Subcutaneous abdominal adipose tissue (tissue), 5 donors: ENCODE measurements at regions not wholly inside any gene's neighbourhood (a gene's known extent, or its start where the extent isn't known, plus 50 kb on each side); places are given as distances from the start of the nearest gene placed in this dataset.

Source experiments
- H3K27ac ChIP-seq: one replicate; pipeline ENCODE4 v1.7.0; 2013; ENCODE audit warnings: low read depth, mild to moderate bottlenecking, inconsistent platforms, low read length, moderate library complexity
- H3K27me3 ChIP-seq, 5 donors: one replicate each; pipeline ENCODE4 v1.7.0; 2013; ENCODE audit warnings: low read length in 5 of 5, inconsistent platforms in 1 of 5; ENCODE audit not compliant: control insufficient read depth in 5 of 5, insufficient read depth in 4 of 5
- H3K36me3 ChIP-seq, 5 donors: one replicate each; pipeline ENCODE4 v1.7.0; 2013; ENCODE audit warnings: low read length in 5 of 5; ENCODE audit not compliant: control insufficient read depth in 5 of 5, insufficient read depth in 5 of 5
- H3K4me1 ChIP-seq, 5 donors: one replicate each; pipeline ENCODE4 v1.7.0; 2013; ENCODE audit warnings: low read length in 5 of 5, mild to moderate bottlenecking in 3 of 5, moderate library complexity in 1 of 5; ENCODE audit not compliant: control insufficient read depth in 5 of 5, insufficient read depth in 5 of 5
- H3K4me3 ChIP-seq, 5 donors: one replicate each; pipeline ENCODE4 v1.7.0; 2013; ENCODE audit warnings: low read length in 5 of 5, low read depth in 1 of 5
- H3K9ac ChIP-seq, 5 donors: one replicate each; pipeline ENCODE4 v1.7.0; 2013; ENCODE audit warnings: low read length in 5 of 5, mild to moderate bottlenecking in 4 of 5, moderate library complexity in 3 of 5
- H3K9me3 ChIP-seq, 5 donors: one replicate each; pipeline ENCODE4 v1.7.0; 2013; ENCODE audit warnings: low read length in 5 of 5; ENCODE audit not compliant: control insufficient read depth in 5 of 5
- donor health status: healthy.
- donor health status: healthy.
- donor health status: healthy.
- donor health status: healthy.
- donor health status: healthy.

DNA sequence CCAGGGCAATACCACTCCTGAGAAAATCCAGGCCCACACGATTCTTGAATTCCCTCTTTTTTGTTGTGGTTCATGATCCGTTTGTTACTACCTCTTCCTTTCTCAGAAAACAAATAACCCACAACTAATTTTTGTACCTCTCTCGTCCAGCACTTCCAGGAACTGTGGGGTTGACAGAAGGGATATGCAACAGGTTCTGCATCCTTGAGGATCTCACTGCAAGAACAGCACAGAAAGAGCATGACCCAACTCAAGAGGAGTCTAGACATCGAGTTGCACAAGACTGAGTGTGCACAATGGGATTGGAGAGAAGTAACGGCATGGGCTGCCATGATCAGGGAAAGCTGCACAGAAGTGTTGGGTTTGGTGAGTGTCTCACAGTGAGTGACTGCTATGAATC is 533.3 kb downstream of the SOX2 start:
- H3K4me3 ChIP-seq, result no peak overlapping the region
- H3K9ac ChIP-seq, result no peak overlapping the region
- no peak overlapping the region for H3K27ac ChIP-seq
- no peaks in the 10 kb centered on the region for H3K9me3 ChIP-seq
- peaks cover 0 to 10% (median 3%) of the 10 kb centered on the region in 5 donors for H3K4me1 ChIP-seq
- H3K36me3 ChIP-seq, result no peaks in the 10 kb centered on the region
- no peaks in the 10 kb centered on the region for H3K27me3 ChIP-seq

DNA sequence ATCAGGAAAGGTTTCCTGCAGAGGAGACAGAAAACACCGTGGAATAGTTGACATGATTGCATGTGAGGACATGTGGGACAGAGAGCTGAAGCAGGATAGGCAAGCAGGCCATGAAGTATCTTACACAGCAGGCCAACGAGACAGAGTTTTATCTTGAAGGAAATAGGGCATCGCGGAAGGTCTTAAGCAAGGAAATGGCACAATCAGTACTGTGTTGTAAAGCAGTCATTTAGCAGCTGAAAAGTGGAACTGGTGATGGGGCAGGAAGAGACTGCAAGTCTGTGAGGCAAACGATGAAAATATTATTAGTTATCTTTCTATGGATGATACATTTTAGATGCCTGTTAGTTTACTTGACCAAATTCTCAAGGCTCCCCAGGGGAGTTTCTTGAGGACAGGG is 535.1 kb downstream of the SOX2 start:
- Histone ChIP-seq H3K9me3 (no peaks in the 10 kb centered on the region), H3K36me3 (no peaks in the 10 kb centered on the region), H3K4me3 (no peak overlapping the region), H3K9ac (no peak overlapping the region), H3K27ac (no peak overlapping the region), H3K27me3 (no peaks in the 10 kb centered on the region), H3K4me1 (peaks cover 0 to 3% (median under 1%) of the 10 kb centered on the region in 5 donors)

- no peak overlapping the region for H3K27ac ChIP-seq
Observed at GRCh38 chr3:182248349-182248880, 536.7 kb downstream of the SOX2 start.

DNA sequence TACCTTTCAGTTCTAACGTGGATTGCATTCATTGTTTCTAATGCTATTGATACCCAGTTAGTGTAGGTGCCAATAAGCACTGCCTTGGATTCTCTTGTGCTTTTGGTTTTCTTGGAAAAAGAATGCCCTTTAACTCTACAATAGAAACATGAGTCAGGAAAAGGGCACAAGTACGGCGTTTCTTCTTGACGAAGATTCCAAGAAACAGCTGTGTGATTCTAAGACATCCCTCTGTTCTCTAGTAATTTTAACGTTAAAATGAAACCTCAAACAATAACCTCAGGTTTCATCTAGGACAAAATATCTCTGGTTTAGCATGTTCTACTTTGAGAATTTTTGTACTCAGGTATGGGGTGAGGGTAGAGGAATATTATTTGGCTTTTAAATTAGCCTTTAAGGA is 540.5 kb upstream of the ATP11B start:
- H3K36me3 ChIP-seq, result no peaks in the 10 kb centered on the region
- H3K9me3 ChIP-seq, result no peaks in the 10 kb centered on the region
- H3K4me3 ChIP-seq, result no peak overlapping the region
- H3K27ac ChIP-seq, result no peak overlapping the region
- no peak overlapping the region for H3K9ac ChIP-seq
- no peaks in the 10 kb centered on the region for H3K27me3 ChIP-seq
- H3K4me1 ChIP-seq, result no peaks in the 10 kb centered on the region

More at GRCh38 chr3:182248349-182248880, 536.7 kb downstream of the SOX2 start:
- no peak overlapping the region for H3K9ac ChIP-seq
- H3K36me3 ChIP-seq, result no peaks in the 10 kb centered on the region
- H3K27me3 ChIP-seq, result no peaks in the 10 kb centered on the region
- no peaks in the 10 kb centered on the region for H3K4me1 ChIP-seq
- no peaks in the 10 kb centered on the region for H3K9me3 ChIP-seq
- no peak overlapping the region for H3K4me3 ChIP-seq

DNA sequence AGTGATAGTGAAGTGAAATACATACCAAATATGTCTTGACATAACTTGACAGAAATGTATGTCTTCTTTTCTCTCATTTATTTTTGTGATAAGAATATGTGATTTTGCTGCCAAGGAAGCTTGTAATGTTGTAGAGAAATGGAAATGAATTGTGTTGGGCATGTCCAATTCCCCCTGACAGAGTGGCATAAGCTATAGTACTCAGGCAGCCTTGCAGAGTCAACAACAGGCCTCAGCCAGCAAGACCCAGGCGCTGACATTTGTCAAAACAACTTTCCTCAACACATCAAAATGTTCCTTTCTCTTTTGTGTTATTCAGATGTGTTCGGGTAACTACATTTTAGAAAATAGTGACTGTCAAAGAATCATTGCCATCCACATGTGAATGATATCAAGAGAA is 538.1 kb upstream of the ATP11B start:
- H3K9ac ChIP-seq, result no peak overlapping the region
- no peak overlapping the region for H3K27ac ChIP-seq

GRCh38 chr3:182257361-182257760 is 535.9 kb upstream of the ATP11B start:
- H3K9me3 ChIP-seq, result no peaks in the 10 kb centered on the region
- H3K36me3 ChIP-seq, result no peaks in the 10 kb centered on the region
- peaks cover 2 to 5% (median 4%) of the 10 kb centered on the region in 5 donors for H3K27me3 ChIP-seq
- no peak overlapping the region for H3K4me3 ChIP-seq
- no peaks in the 10 kb centered on the region for H3K4me1 ChIP-seq
- H3K9ac ChIP-seq, result no peak overlapping the region
- H3K27ac ChIP-seq, result no peak overlapping the region

More for the DNA sequence above, 538.1 kb upstream of the ATP11B start:
- Histone ChIP-seq H3K36me3 (no peaks in the 10 kb centered on the region), H3K27me3 (peaks cover 0 to 5% (median 3%) of the 10 kb centered on the region in 5 donors), H3K4me3 (no peak overlapping the region), H3K4me1 (no peaks in the 10 kb centered on the region), H3K9me3 (no peaks in the 10 kb centered on the region)

DNA sequence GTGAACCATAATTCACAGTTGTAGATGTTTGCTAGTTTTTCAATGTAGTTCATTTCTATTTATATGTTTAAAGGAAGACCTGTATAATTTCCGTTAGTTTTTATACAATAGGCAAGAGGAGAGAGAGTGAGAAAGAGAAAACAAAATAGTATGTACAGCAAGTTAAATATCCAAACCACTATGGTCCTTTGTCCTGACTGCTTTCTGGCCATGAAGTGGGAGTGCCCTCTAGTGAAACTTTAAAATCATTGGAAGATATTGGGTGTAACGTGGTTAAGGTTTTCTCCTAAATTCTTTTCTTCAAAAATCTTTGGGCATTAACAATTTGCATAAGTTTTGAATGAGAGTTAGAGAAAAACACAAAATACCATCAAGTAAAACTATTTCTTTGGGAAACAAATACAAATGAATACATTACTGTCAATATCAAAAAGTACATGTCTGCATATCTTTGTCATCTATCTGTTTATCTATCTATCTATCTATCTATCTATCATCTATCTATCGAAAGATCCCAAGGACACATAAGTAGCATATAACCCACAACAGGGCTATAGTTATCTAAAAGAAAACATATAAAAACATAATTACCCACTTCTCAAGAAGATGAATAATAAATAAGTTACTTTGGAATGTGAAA is 534.6 kb upstream of the ATP11B start:
- Histone ChIP-seq H3K27me3 (peaks cover 2 to 5% (median 4%) of the 10 kb centered on the region in 5 donors), H3K9ac (no peak overlapping the region), H3K4me1 (no peaks in the 10 kb centered on the region), H3K27ac (no peak overlapping the region), H3K36me3 (no peaks in the 10 kb centered on the region), H3K9me3 (no peaks in the 10 kb centered on the region), H3K4me3 (no peak overlapping the region)

DNA sequence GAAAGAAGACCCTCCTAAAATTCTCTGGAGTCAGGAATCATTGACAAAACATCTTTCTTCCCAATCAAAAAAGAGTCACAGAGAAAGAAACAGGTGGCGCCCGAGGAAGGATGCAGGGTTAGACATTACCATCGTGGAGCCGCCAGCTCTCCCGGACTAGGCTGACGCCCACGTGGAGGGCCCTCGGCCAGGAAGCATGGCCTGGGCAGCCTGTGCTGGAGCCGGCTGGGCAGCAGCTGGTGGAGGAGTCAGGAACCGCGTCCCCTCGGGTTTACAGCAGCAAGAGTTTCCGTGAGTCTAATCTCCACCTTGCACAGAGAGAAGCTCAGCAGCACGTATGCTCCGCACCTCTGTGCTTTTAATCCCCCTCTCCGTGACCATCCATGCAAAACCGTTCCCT is 533.7 kb upstream of the ATP11B start:
- Histone ChIP-seq H3K36me3 (no peaks in the 10 kb centered on the region), H3K4me3 (no peak overlapping the region), H3K9me3 (no peaks in the 10 kb centered on the region), H3K27ac (no peak overlapping the region), H3K27me3 (peaks cover 2 to 5% (median 4%) of the 10 kb centered on the region in 5 donors), H3K9ac (no peak overlapping the region), H3K4me1 (no peaks in the 10 kb centered on the region)

GRCh38 chr3:182261041-182261440 is 532.3 kb upstream of the ATP11B start:
- Histone ChIP-seq H3K27me3 (peaks cover 2 to 5% (median 4%) of the 10 kb centered on the region in 5 donors), H3K27ac (no peak overlapping the region), H3K9me3 (no peaks in the 10 kb centered on the region), H3K36me3 (no peaks in the 10 kb centered on the region), H3K9ac (no peak overlapping the region), H3K4me3 (no peak overlapping the region), H3K4me1 (no peaks in the 10 kb centered on the region)

DNA sequence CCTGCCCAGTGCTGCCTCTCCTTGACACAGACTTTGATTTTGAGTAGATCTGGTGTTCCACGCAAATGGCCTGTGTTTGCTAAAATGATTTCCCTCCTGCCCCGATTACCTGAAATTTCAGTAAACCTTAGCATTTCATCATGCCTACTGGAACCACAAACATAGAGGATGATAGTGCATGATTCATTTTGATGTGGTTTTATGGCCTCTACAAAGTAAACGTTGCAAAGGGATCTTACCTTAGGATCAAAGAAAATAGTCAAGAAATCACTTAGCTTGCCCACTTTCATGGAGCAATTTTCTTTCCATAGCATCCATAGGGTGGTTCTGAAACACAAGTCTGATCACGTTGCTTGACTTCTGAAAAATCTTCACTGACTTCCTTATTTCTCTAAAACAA is 524.6 kb upstream of the ATP11B start:
- H3K4me1 ChIP-seq, result no peaks in the 10 kb centered on the region
- no peak overlapping the region for H3K4me3 ChIP-seq
- no peak overlapping the region for H3K9ac ChIP-seq
- H3K9me3 ChIP-seq, result no peaks in the 10 kb centered on the region
- no peaks in the 10 kb centered on the region for H3K27me3 ChIP-seq
- no peaks in the 10 kb centered on the region for H3K36me3 ChIP-seq
- no peak overlapping the region for H3K27ac ChIP-seq
